ENCODE measurements at regions not wholly inside any gene's neighbourhood (a gene's known extent, or its start where the extent isn't known, plus 50 kb on each side); places are given as distances from the start of the nearest gene placed in this dataset.
"Not testable (repeated sequence)": the region's sequence is repeated elsewhere in the genome, so short reads cannot be mapped to it uniquely, and the experiment has no call there.

- TF ChIP-seq EZH2 (IDR thresholded peaks at IDR 0.05); POLR2AphosphoS5 (IDR thresholded peaks at IDR 0.05; ENCODE audit: borderline replicate concordance, low read depth, low read length): not testable (repeated sequence)
Measured at GRCh38 chr12:41986513-41986912, 158.2 kb downstream of the GXYLT1 start.

Data from SK-N-MC (cell line).